HL-60 (cell line): ENCODE measurements at regions not wholly inside any gene's neighbourhood (a gene's known extent, or its start where the extent isn't known, plus 50 kb on each side); places are given as distances from the start of the nearest gene placed in this dataset.

Source experiments
- DNase-seq, 2 experiments: peaks; one replicate each; pipeline ENCODE4 v3.0.0-alpha.2; 2010 to 2020; ENCODE audit warnings: low read depth in 1 of 2, low spot score in 1 of 2
- H3K27ac ChIP-seq: fragments of 250-450 bp; sonication (Bioruptor Pico); replicated peaks from 2 replicates; pipeline ENCODE4 v1.5.1; 2020; ENCODE audit warnings: mild to moderate bottlenecking, moderate library complexity
- H3K27me3 ChIP-seq: fragments of 250-450 bp; sonication (Bioruptor Pico); 2 replicates; pipeline ENCODE4 v1.5.1; 2021; ENCODE audit warnings: mild to moderate bottlenecking, moderate library complexity; ENCODE audit not compliant: insufficient read depth, poor library complexity, severe bottlenecking
- H3K4me3 ChIP-seq: replicated peaks from 2 replicates; pipeline ENCODE4 v1.5.1; 2011; ENCODE audit warnings: mild to moderate bottlenecking, control low read depth, low read length; ENCODE audit not compliant: insufficient read depth
- GABPA ChIP-seq: IDR thresholded peaks from 2 replicates; pipeline ENCODE4 v1.6.1; 2012; ENCODE audit warnings: low read depth
- POLR2AphosphoS5 ChIP-seq: IDR thresholded peaks from 2 replicates; pipeline ENCODE4 v1.6.1; 2012; ENCODE audit warnings: low read depth
- SPI1 ChIP-seq: IDR thresholded peaks from 2 replicates; pipeline ENCODE4 v1.6.1; 2012; ENCODE audit warnings: low read depth, mild to moderate bottlenecking, borderline replicate concordance
- TF ChIP-seq, protein P1 (sequence below): IDR thresholded peaks from one replicate; pipeline ENCODE4 v1.5.1; 2011; ENCODE audit warnings: low read length, control low read depth, inconsistent platforms; ENCODE audit not compliant: insufficient read depth
- TF ChIP-seq, protein P2 (sequence below): IDR thresholded peaks from 2 replicates; pipeline ENCODE4 v1.6.1; 2012; ENCODE audit warnings: low read depth; ENCODE audit not compliant: insufficient replicate concordance

DNA sequence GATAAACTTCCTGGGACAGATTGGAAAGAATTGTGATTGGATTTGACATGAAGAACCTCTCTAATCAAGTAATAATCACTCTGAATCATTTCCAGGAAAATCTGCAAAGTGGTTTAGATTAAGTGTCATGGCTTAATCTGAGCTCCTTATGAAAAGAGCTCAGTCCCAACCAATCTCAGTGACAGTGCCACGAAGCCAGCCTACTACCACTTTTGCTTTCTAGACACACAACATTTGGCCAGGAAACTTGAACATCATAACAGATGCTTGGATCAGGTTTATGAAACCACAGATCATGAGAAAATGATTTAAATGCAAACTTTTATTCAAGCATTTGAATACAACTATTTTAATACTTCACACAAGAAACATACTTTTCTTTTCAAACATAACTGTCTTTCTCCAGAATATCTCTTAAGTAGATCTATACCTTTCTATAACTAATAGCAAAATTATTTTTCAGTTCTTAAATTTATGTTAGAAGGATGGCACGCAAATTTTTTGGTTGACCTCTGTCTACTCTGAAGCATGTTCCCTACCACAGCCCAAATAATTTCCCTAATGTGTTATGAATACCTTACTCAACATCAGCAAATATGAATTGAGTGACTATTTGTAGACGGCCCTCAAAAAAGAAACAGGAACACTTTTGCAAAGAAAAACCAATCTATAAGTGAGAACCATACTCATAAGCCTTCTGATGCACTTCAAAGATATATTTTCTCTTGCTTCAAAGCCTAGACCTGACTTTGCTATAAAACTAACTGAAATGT lies 495.0 kb upstream of the ZNF385D start:
- no peak overlapping the region for H3K27ac ChIP-seq
- no peak for DNase-seq
- TF ChIP-seq SPI1 (no peak), POLR2AphosphoS5 (no peak), GABPA (no peak)
- TF ChIP-seq, protein P1, sequence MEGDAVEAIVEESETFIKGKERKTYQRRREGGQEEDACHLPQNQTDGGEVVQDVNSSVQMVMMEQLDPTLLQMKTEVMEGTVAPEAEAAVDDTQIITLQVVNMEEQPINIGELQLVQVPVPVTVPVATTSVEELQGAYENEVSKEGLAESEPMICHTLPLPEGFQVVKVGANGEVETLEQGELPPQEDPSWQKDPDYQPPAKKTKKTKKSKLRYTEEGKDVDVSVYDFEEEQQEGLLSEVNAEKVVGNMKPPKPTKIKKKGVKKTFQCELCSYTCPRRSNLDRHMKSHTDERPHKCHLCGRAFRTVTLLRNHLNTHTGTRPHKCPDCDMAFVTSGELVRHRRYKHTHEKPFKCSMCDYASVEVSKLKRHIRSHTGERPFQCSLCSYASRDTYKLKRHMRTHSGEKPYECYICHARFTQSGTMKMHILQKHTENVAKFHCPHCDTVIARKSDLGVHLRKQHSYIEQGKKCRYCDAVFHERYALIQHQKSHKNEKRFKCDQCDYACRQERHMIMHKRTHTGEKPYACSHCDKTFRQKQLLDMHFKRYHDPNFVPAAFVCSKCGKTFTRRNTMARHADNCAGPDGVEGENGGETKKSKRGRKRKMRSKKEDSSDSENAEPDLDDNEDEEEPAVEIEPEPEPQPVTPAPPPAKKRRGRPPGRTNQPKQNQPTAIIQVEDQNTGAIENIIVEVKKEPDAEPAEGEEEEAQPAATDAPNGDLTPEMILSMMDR: no peak
- TF ChIP-seq, protein P2, sequence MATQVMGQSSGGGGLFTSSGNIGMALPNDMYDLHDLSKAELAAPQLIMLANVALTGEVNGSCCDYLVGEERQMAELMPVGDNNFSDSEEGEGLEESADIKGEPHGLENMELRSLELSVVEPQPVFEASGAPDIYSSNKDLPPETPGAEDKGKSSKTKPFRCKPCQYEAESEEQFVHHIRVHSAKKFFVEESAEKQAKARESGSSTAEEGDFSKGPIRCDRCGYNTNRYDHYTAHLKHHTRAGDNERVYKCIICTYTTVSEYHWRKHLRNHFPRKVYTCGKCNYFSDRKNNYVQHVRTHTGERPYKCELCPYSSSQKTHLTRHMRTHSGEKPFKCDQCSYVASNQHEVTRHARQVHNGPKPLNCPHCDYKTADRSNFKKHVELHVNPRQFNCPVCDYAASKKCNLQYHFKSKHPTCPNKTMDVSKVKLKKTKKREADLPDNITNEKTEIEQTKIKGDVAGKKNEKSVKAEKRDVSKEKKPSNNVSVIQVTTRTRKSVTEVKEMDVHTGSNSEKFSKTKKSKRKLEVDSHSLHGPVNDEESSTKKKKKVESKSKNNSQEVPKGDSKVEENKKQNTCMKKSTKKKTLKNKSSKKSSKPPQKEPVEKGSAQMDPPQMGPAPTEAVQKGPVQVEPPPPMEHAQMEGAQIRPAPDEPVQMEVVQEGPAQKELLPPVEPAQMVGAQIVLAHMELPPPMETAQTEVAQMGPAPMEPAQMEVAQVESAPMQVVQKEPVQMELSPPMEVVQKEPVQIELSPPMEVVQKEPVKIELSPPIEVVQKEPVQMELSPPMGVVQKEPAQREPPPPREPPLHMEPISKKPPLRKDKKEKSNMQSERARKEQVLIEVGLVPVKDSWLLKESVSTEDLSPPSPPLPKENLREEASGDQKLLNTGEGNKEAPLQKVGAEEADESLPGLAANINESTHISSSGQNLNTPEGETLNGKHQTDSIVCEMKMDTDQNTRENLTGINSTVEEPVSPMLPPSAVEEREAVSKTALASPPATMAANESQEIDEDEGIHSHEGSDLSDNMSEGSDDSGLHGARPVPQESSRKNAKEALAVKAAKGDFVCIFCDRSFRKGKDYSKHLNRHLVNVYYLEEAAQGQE: no peak
- no peak overlapping the region for H3K4me3 ChIP-seq
- no peaks in the 10 kb centered on the region for H3K27me3 ChIP-seq

DNA sequence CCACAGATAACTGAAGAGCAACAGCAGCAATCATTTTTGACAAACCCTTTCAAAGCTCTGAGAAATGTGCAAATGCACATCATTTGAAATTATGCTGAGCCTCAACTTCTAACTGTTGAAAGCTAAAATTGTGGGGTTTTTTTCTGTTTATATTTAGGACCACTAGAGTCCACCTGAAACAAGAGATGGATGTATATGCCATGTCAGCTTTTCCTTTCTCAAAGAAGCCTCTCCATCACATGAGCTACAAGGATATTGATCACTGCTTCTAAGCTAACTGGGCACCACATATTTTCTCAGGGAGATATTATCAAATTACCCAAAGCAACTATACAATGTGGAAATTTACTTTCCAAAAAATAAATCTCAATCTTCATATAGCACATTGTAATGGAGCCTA lies 498.6 kb upstream of the ZNF385D start:
- Histone ChIP-seq H3K27me3 (no peaks in the 10 kb centered on the region), H3K27ac (no peak overlapping the region), H3K4me3 (no peak overlapping the region)
- DNase-seq: no peak
- TF ChIP-seq, protein P1: no peak

DNA sequence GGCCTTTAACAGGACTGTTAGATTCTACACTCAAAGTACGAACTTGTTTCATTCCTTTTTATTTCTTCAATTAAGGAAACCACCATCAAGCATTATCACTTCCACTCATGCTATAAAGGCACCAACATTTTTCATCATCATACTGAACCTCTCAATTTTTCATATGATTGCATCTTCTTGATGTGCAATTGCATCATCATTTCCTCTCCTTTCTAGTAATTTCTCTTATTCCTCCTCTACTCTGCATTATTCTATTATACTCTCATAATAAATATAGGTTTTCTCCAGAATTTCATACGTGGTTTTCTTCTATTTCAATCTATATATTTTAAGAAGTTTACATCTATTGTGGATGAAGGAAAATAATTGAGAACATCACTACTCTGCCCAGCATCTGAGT lies 506.2 kb upstream of the ZNF385D start:
- H3K27ac ChIP-seq: no peak overlapping the region
- TF ChIP-seq, protein P1: no peak
- no peak for TF ChIP-seq POLR2AphosphoS5
- TF ChIP-seq, protein P2: no peak
- no peak for TF ChIP-seq GABPA
- no peaks in the 10 kb centered on the region for H3K27me3 ChIP-seq
- DNase-seq: no peak
- H3K4me3 ChIP-seq: no peak overlapping the region

DNA sequence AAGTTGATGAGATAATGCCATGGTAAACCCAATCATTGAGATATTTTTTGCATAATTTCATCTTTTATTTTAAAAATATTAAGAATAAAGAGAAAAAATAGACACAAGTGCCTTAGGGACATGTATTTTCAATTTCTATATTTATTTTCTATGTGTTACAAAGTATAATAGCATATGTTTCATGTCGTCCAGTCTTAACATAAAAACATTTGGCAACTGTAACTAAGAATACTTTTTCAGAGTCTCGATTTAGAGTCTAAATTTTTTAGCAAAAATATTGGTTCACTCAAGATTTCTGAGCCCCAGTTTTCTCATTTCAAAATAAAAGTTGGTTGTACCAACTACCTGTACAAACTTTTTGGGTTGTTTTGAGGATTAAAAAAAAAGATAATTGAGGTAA lies 511.4 kb upstream of the ZNF385D start:
- DNase-seq: no peak
- Histone ChIP-seq H3K27me3 (no peaks in the 10 kb centered on the region), H3K4me3 (no peak overlapping the region), H3K27ac (no peak overlapping the region)
- TF ChIP-seq GABPA (no peak), POLR2AphosphoS5 (no peak), SPI1 (no peak)
- TF ChIP-seq, protein P2: no peak
- TF ChIP-seq, protein P1: no peak
